Transverse colon (tissue), 4 donors: ENCODE measurements at regions not wholly inside any gene's neighbourhood (a gene's known extent, or its start where the extent isn't known, plus 50 kb on each side); places are given as distances from the start of the nearest gene placed in this dataset.

ENCODE experiments used
- DNase-seq: peaks from one replicate; pipeline ENCODE4 v3.0.0-alpha.2; 2019
- H3K27ac ChIP-seq, 4 donors: fragments of 200-600 bp; sonication (generic); 2 replicates each; pipeline ENCODE4 v1.5.1; 2016 to 2018; ENCODE audit warnings: inconsistent platforms in 4 of 4
- H3K27me3 ChIP-seq: fragments of 200-600 bp; sonication (generic); 2 replicates; pipeline ENCODE4 v1.5.1; 2017; ENCODE audit warnings: inconsistent platforms
- H3K36me3 ChIP-seq, 4 donors: fragments of 200-600 bp; sonication (generic); 2 replicates each; pipeline ENCODE4 v1.5.1; 2017 to 2019; ENCODE audit warnings: inconsistent platforms in 4 of 4
- H3K4me1 ChIP-seq, 4 donors: fragments of 200-600 bp; sonication (generic); 2 replicates each; pipeline ENCODE4 v1.5.1; 2017 to 2020; ENCODE audit warnings: inconsistent platforms in 4 of 4
- H3K4me3 ChIP-seq, 4 donors: fragments of 200-600 bp; sonication (generic); 1 replicate in 1 of 4; 2 replicates in 3 of 4; pipeline versions ENCODE4 v1.5.1 to v1.6.1; 2017 to 2019; ENCODE audit warnings: inconsistent platforms in 4 of 4
- H3K9me3 ChIP-seq, 2 donors: fragments of 200-600 bp; sonication (generic); 2 replicates each; pipeline ENCODE4 v1.5.1; 2017 to 2019; ENCODE audit warnings: inconsistent platforms in 2 of 2
- CTCF ChIP-seq, 5 experiments: fragments of 200-600 bp in 3 of 5; fragments of 450-650 bp in 2 of 5; sonication (generic) in 3 of 5; IDR thresholded peaks; 1 replicate in 2 of 5; 2 replicates in 3 of 5; pipeline ENCODE4 v1.5.1; 2016 to 2017; ENCODE audit warnings: antibody characterized with exemption in 5 of 5, inconsistent platforms in 3 of 5, mild to moderate bottlenecking in 2 of 5, moderate library complexity in 1 of 5
- EP300 ChIP-seq: sonication (generic); formaldehyde crosslinking; IDR thresholded peaks from one replicate; pipeline ENCODE4 v1.6.1; 2017; ENCODE audit warnings: antibody characterized with exemption, low read depth
- POLR2A ChIP-seq: fragments of 450-650 bp; IDR thresholded peaks from one replicate; pipeline ENCODE4 v1.6.1; 2016; ENCODE audit warnings: antibody characterized with exemption, mild to moderate bottlenecking, moderate library complexity
- POLR2AphosphoS5 ChIP-seq, 3 donors: sonication (generic); formaldehyde crosslinking; IDR thresholded peaks; one replicate each; pipeline ENCODE4 v1.6.1; 2016; ENCODE audit warnings: antibody characterized with exemption in 3 of 3
- WGBS, 2 donors: methylation state at CpG; one replicate each; pipeline ENCODE4 v1.1.5; 2018; ENCODE audit warnings: low coverage in 1 of 2; 5-methylcytosine and 5-hydroxymethylcytosine counted together
- in situ Hi-C, 4 donors: fragments of 200-750 bp; cut with MboI; loops; one replicate each; pipeline versions ENCODE4 v1.15.0 to v1.15.1; 2017; ENCODE audit warnings: low sequenced_read_pairs in 3 of 4, low pct_ligation_motif_present in 1 of 4, low pct_unique_long_range_greater_than_20kb in 1 of 4
- intact Hi-C: fragments of 100-400 bp; cut with DNase I; formaldehyde crosslinking; loops from one replicate; pipeline ENCODE4 v1.15.1; 2023; ENCODE audit warnings: low total_unique reads

- Histone ChIP-seq H3K36me3 (no peaks in the 10 kb centered on the region), H3K4me3 (no peak overlapping the region), H3K27me3 (no peaks in the 10 kb centered on the region), H3K9me3 (no peaks in the 10 kb centered on the region), H3K4me1 (no peaks in the 10 kb centered on the region), H3K27ac (no peak overlapping the region)
- intact Hi-C loops: no loop called here
- WGBS, 2 donors: 47 to 50% methylated on average over 1 of the region's 1 CpG
- no peak for DNase-seq
- in situ Hi-C loops: no loop called here
- TF ChIP-seq EP300: no peak
- TF ChIP-seq CTCF (IDR thresholded peaks at IDR 0.05): no peak
- TF ChIP-seq POLR2A: no peak
- TF ChIP-seq POLR2AphosphoS5 (IDR thresholded peaks at IDR 0.05): no peak
Observed at GRCh38 chr9:115747731-115748130, 405.9 kb upstream of the PAPPA start.

- Histone ChIP-seq H3K27me3 (no peaks in the 10 kb centered on the region), H3K27ac (no peak overlapping the region), H3K36me3 (no peaks in the 10 kb centered on the region), H3K9me3 (no peaks in the 10 kb centered on the region), H3K4me1 (no peaks in the 10 kb centered on the region), H3K4me3 (no peak overlapping the region)
- DNase-seq: no peak
- TF ChIP-seq POLR2A (no peak), POLR2AphosphoS5 (IDR thresholded peaks at IDR 0.05) (no peak), EP300 (no peak), CTCF (IDR thresholded peaks at IDR 0.05) (no peak)
- intact Hi-C loops: no loop called here
- in situ Hi-C loops: no loop called here
Observed at GRCh38 chr9:115756736-115757135, 396.9 kb upstream of the PAPPA start.

GRCh38 chr9:115757461-115757860 lies 396.1 kb upstream of the PAPPA start:
- Histone ChIP-seq H3K4me1 (no peaks in the 10 kb centered on the region), H3K36me3 (no peaks in the 10 kb centered on the region), H3K27ac (no peak overlapping the region), H3K4me3 (no peak overlapping the region), H3K9me3 (no peaks in the 10 kb centered on the region), H3K27me3 (no peaks in the 10 kb centered on the region)
- no peak for DNase-seq
- TF ChIP-seq EP300: no peak
- TF ChIP-seq CTCF (IDR thresholded peaks at IDR 0.05): no peak
- TF ChIP-seq POLR2AphosphoS5 (IDR thresholded peaks at IDR 0.05): no peak
- no peak for TF ChIP-seq POLR2A
- in situ Hi-C loops (no loop called here), intact Hi-C loops (no loop called here)
- 46% methylated on average over 2 of the region's 2 CpGs; no CpG with 5 or more reads in 1 of the 2 donors for WGBS, 2 donors

- Histone ChIP-seq H3K4me1 (no peaks in the 10 kb centered on the region), H3K36me3 (no peaks in the 10 kb centered on the region), H3K27ac (no peak overlapping the region), H3K9me3 (no peaks in the 10 kb centered on the region), H3K4me3 (no peak overlapping the region), H3K27me3 (no peaks in the 10 kb centered on the region)
- in situ Hi-C loops: no loop called here
- DNase-seq: no peak
- TF ChIP-seq CTCF (IDR thresholded peaks at IDR 0.05) (no peak), EP300 (no peak), POLR2A (no peak), POLR2AphosphoS5 (IDR thresholded peaks at IDR 0.05) (no peak)
- WGBS, 2 donors: 72 to 93% methylated on average over 3 of the region's 3 CpGs
- intact Hi-C loops: no loop called here
Observed at GRCh38 chr9:115758441-115758840, 395.1 kb upstream of the PAPPA start.
